ENCODE measurements at regions not wholly inside any gene's neighbourhood (a gene's known extent, or its start where the extent isn't known, plus 50 kb on each side); places are given as distances from the start of the nearest gene placed in this dataset.
A peak's percentile ranks its signal among the peaks of the same experiment; 100 is the strongest.

DNA sequence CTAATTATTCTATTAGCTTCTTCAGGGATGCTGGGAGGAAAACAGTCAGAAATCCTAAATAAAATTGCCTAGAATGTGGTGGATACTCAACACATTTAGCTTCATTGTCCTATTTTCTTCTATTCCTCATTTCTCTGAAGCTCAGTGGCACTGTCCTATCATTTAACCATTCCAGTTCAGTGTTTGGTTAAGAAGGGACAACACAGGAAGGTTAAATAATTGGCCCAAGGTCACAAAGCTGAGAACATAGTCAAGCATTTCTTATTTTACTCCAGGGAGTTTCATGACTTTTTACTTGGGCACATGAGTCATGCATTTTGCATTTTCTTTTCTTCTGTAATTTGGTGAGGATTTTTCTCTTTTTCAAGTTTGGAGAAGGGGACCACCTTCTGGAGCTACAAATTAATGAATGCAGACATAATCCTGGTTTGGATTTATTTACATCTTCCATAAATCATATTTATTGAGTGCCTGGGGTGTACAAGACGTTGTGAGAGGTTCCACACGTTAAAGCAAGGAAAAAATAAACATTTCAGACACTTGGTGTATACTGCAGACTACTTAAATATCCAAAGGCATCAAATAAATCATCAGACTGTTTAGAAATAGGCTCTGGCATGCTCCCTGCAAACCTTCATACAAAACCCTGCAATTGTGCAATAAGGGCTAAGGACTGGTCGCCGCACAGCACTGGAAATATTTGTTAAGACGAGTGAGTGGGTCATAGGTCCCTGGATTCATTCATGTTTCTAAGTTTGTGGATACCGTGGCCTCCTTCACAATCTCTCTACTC is 263.9 kb downstream of the MAF start:
- in situ Hi-C loops (cut with MboI), result no loop called here
- no peaks in the 10 kb centered on the region for H3K9me3 ChIP-seq (replicated peaks; ENCODE audit: control insufficient read depth, insufficient read depth, low read depth, low read length)
- no peaks in the 10 kb centered on the region for H3K79me2 ChIP-seq (ENCODE audit: control insufficient read depth, insufficient read depth, low read length)
- H3K4me2 ChIP-seq (ENCODE audit: insufficient read depth, low read length), result no peak overlapping the region
- DNase-seq (ENCODE audit: extremely low read depth in 1 of 4, low spot score in 3 of 4) (no peak), ATAC-seq (no peak), FAIRE-seq (no peak)
- ChIA-PET POLR2A (no interaction called here), CTCF (ENCODE audit: low intra/inter-chr PET ratio) (no interaction called here)
- no TSS peak for BruUV-seq (replicated peaks)
- no peak overlapping the region for H3K9ac ChIP-seq (ENCODE audit: insufficient read depth in 1 of 2, low read depth in 2 of 2, low read length in 2 of 2)
- no peak overlapping the region for H2AFZ ChIP-seq (ENCODE audit: low read depth, low read length)
- no peaks in the 10 kb centered on the region for H3K4me1 ChIP-seq (replicated peaks in 1 of 2; ENCODE audit: control insufficient read depth in 2 of 2, insufficient read depth in 2 of 2, low read length in 2 of 2)
- 0% methylated on average over 6 of the region's 6 CpGs for WGBS (ENCODE audit: insufficient coverage, low coverage, missing lambda C conversion rate)
- no peak overlapping the region for H3K27ac ChIP-seq (ENCODE audit: extremely low read depth, low read depth, low read length)
- no peaks in the 10 kb centered on the region; the same call in 1 of the 2 replicates for H4K20me1 ChIP-seq (replicated peaks; ENCODE audit: control insufficient read depth, insufficient read depth, low read length)
- TF ChIP-seq CEBPB (tag; IDR thresholded peaks at IDR 0.05) (0 out of 2 replicates have a peak, but pooled peaks have one; percentile 24), DNMT1 (IDR thresholded peaks at IDR 0.05) (no peak)
- peaks cover 19 to 30% of the 10 kb centered on the region in 2 experiments for H3K27me3 ChIP-seq (ENCODE audit: control insufficient read depth in 2 of 2, insufficient read depth in 2 of 2, low read length in 2 of 2)
- H3K36me3 ChIP-seq (ENCODE audit: control insufficient read depth, insufficient read depth, low read length), result no peaks in the 10 kb centered on the region
- intact Hi-C loops (cut with micrococcal nuclease), result no loop called here
- H3K4me3 ChIP-seq, result no peak overlapping the region
- no peaks in the 10 kb centered on the region for H3K9me1 ChIP-seq (ENCODE audit: control insufficient read depth, insufficient read depth, low read length)

DNA sequence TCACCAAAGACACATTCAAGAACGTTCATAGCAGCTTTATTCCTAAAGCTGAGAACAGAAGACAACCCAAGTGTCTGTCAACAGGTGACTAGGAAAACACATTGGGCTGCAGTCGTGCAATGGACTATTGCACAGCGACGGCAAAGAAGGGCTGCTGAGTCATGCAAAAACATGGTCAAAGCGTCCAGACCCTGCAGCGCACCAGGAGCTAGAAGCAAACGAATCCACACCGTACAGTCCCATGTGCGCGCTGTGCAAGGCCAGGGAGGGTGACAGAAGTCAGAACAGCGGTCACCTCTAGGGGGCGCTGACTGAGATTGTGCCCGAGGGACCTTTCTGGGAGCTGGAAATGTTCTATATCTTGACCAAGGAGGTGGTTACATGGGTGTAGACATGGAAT is 266.4 kb downstream of the MAF start:
- H3K4me1 ChIP-seq (replicated peaks in 1 of 2; ENCODE audit: control insufficient read depth in 2 of 2, insufficient read depth in 2 of 2, low read length in 2 of 2), result no peaks in the 10 kb centered on the region
- DNase-seq (ENCODE audit: extremely low read depth in 1 of 4, low spot score in 3 of 4) (peak; percentile 65 to 79 (median 70)), ATAC-seq (peak; percentile 99), FAIRE-seq (peak; percentile 79)
- H3K4me3 ChIP-seq, result no peak overlapping the region
- no peaks in the 10 kb centered on the region for H3K79me2 ChIP-seq (ENCODE audit: control insufficient read depth, insufficient read depth, low read length)
- no peaks in the 10 kb centered on the region for H3K9me3 ChIP-seq (replicated peaks; ENCODE audit: control insufficient read depth, insufficient read depth, low read depth, low read length)
- no peak overlapping the region for H3K4me2 ChIP-seq (ENCODE audit: insufficient read depth, low read length)
- peaks cover 30 to 31% of the 10 kb centered on the region in 2 experiments for H3K27me3 ChIP-seq (ENCODE audit: control insufficient read depth in 2 of 2, insufficient read depth in 2 of 2, low read length in 2 of 2)
- intact Hi-C loops (cut with micrococcal nuclease), result loop anchor here (2.0 kb wide), 1 partner anchor 267 kb away; the partner anchor contains the start of gene MAF
- H3K36me3 ChIP-seq (ENCODE audit: control insufficient read depth, insufficient read depth, low read length), result no peaks in the 10 kb centered on the region
- in situ Hi-C loops (cut with MboI), result no loop called here
- H3K27ac ChIP-seq (ENCODE audit: extremely low read depth, low read depth, low read length), result no peak overlapping the region
- H3K9me1 ChIP-seq (ENCODE audit: control insufficient read depth, insufficient read depth, low read length), result no peaks in the 10 kb centered on the region
- WGBS (ENCODE audit: insufficient coverage, low coverage, missing lambda C conversion rate), result 3% methylated on average over 13 of the region's 13 CpGs
- H3K9ac ChIP-seq (ENCODE audit: insufficient read depth in 1 of 2, low read depth in 2 of 2, low read length in 2 of 2), result no peak overlapping the region
- CTCF ChIA-PET (ENCODE audit: low intra/inter-chr PET ratio), result no interaction called here
- POLR2A ChIA-PET, result no interaction called here
- H4K20me1 ChIP-seq (replicated peaks; ENCODE audit: control insufficient read depth, insufficient read depth, low read length), result no peaks in the 10 kb centered on the region; the same call in 1 of the 2 replicates
- H2AFZ ChIP-seq (ENCODE audit: low read depth, low read length), result no peak overlapping the region
- no TSS peak for BruUV-seq (replicated peaks)
- TF ChIP-seq MAFG (tag; conservative IDR thresholded peaks at IDR 0.05) (peak; percentile 56), YY1 (IDR thresholded peaks at IDR 0.05; ENCODE audit: borderline replicate concordance in 1 of 3, control insufficient read depth in 1 of 3, extremely low read depth in 1 of 3, insufficient read depth in 3 of 3, insufficient read length in 1 of 3, insufficient replicate concordance in 2 of 3, low read depth in 1 of 3, low read length in 2 of 3) (no peak), ZNF316 (IDR thresholded peaks at IDR 0.05) (peak; percentile 66), NFE2 (IDR thresholded peaks at IDR 0.05; ENCODE audit: low read depth) (peak; percentile 60), ERF (CRISPR knock-in tag; IDR thresholded peaks at IDR 0.05) (no peak), ZNF408 (CRISPR knock-in tag; IDR thresholded peaks at IDR 0.05; ENCODE audit: low read depth) (no peak), ZFP30 (CRISPR knock-in tag; IDR thresholded peaks at IDR 0.05; ENCODE audit: borderline replicate concordance) (no peak), L3MBTL2 (IDR thresholded peaks at IDR 0.05) (0 out of 2 replicates have a peak, but pooled peaks have one; percentile 11)
- TF ChIP-seq, protein P1, sequence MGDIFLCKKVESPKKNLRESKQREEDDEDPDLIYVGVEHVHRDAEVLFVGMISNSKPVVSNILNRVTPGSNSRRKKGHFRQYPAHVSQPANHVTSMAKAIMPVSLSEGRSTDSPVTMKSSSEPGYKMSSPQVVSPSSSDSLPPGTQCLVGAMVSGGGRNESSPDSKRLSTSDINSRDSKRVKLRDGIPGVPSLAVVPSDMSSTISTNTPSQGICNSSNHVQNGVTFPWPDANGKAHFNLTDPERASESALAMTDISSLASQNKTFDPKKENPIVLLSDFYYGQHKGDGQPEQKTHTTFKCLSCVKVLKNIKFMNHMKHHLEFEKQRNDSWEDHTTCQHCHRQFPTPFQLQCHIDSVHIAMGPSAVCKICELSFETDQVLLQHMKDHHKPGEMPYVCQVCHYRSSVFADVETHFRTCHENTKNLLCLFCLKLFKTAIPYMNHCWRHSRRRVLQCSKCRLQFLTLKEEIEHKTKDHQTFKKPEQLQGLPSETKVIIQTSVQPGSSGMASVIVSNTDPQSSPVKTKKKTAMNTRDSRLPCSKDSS (IDR thresholded peaks at IDR 0.05; ENCODE audit: low read depth, partially characterized antibody), result no peak
